ENCODE measurements at regions not wholly inside any gene's neighbourhood (a gene's known extent, or its start where the extent isn't known, plus 50 kb on each side); places are given as distances from the start of the nearest gene placed in this dataset.

DNA sequence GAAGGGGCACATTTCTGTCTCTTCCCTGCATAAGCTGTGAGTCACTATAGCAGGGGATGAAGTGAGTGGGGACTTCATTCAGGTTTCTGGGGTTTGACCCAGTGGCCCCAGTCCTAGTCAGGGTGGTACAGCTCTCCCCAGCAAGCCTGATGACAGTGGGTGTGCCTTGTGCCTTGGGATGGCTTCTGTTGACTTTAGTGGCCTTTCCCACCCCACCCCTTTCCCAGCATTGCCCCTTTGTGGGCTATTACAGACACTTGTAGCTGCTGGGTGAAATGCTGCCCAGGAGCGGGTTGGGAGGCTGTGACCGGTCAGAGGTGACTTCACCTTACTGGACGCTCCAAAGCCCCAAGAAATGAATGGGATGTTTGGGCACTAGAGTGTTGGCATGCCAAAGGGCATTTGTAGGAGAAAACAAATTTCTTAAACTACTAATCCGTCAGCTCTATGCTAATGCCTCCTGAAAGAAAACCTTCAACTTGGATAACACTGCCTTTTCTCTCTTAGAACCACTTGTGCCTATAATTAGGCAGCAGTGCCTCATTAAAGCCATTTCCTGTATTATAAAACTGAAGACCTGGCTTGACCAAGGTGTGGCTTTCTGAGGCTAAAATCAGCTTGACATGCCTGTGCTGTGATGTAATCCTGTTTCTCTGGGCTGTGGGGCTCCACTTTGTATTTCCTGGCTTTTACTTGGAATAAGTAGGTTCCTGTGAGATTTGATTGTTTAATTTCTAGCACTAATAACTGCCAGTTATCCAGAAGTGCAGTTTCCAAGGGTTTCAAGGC lies 119.0 kb upstream of the SLC25A48 start:
- no peak overlapping the region for H3K9ac ChIP-seq (ENCODE audit: low read depth in 1 of 2, low read length in 2 of 2)
- H3K9me3 ChIP-seq (ENCODE audit: control insufficient read depth in 4 of 4, low read length in 3 of 4), result no peaks in the 10 kb centered on the region
- H3K36me3 ChIP-seq (ENCODE audit: control insufficient read depth in 4 of 4, insufficient read depth in 3 of 4, low read depth in 1 of 4, low read length in 3 of 4), result no peaks in the 10 kb centered on the region
- DNase-seq (ENCODE audit: low spot score), result no peak
- H3K4me1 ChIP-seq (ENCODE audit: control insufficient read depth in 4 of 4, insufficient read depth in 4 of 4, low read length in 3 of 4), result no peaks in the 10 kb centered on the region
- no peak overlapping the region for H3K4me3 ChIP-seq (ENCODE audit: low read depth in 1 of 3, low read length in 3 of 3)
- TF ChIP-seq, protein P1, sequence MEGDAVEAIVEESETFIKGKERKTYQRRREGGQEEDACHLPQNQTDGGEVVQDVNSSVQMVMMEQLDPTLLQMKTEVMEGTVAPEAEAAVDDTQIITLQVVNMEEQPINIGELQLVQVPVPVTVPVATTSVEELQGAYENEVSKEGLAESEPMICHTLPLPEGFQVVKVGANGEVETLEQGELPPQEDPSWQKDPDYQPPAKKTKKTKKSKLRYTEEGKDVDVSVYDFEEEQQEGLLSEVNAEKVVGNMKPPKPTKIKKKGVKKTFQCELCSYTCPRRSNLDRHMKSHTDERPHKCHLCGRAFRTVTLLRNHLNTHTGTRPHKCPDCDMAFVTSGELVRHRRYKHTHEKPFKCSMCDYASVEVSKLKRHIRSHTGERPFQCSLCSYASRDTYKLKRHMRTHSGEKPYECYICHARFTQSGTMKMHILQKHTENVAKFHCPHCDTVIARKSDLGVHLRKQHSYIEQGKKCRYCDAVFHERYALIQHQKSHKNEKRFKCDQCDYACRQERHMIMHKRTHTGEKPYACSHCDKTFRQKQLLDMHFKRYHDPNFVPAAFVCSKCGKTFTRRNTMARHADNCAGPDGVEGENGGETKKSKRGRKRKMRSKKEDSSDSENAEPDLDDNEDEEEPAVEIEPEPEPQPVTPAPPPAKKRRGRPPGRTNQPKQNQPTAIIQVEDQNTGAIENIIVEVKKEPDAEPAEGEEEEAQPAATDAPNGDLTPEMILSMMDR (IDR thresholded peaks at IDR 0.05; ENCODE audit: low read depth, low read length, missing input control), result no peak
- TF ChIP-seq, protein P2, sequence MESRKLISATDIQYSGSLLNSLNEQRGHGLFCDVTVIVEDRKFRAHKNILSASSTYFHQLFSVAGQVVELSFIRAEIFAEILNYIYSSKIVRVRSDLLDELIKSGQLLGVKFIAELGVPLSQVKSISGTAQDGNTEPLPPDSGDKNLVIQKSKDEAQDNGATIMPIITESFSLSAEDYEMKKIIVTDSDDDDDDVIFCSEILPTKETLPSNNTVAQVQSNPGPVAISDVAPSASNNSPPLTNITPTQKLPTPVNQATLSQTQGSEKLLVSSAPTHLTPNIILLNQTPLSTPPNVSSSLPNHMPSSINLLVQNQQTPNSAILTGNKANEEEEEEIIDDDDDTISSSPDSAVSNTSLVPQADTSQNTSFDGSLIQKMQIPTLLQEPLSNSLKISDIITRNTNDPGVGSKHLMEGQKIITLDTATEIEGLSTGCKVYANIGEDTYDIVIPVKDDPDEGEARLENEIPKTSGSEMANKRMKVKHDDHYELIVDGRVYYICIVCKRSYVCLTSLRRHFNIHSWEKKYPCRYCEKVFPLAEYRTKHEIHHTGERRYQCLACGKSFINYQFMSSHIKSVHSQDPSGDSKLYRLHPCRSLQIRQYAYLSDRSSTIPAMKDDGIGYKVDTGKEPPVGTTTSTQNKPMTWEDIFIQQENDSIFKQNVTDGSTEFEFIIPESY (IDR thresholded peaks at IDR 0.05), result no peak
- TF ChIP-seq, protein P3, sequence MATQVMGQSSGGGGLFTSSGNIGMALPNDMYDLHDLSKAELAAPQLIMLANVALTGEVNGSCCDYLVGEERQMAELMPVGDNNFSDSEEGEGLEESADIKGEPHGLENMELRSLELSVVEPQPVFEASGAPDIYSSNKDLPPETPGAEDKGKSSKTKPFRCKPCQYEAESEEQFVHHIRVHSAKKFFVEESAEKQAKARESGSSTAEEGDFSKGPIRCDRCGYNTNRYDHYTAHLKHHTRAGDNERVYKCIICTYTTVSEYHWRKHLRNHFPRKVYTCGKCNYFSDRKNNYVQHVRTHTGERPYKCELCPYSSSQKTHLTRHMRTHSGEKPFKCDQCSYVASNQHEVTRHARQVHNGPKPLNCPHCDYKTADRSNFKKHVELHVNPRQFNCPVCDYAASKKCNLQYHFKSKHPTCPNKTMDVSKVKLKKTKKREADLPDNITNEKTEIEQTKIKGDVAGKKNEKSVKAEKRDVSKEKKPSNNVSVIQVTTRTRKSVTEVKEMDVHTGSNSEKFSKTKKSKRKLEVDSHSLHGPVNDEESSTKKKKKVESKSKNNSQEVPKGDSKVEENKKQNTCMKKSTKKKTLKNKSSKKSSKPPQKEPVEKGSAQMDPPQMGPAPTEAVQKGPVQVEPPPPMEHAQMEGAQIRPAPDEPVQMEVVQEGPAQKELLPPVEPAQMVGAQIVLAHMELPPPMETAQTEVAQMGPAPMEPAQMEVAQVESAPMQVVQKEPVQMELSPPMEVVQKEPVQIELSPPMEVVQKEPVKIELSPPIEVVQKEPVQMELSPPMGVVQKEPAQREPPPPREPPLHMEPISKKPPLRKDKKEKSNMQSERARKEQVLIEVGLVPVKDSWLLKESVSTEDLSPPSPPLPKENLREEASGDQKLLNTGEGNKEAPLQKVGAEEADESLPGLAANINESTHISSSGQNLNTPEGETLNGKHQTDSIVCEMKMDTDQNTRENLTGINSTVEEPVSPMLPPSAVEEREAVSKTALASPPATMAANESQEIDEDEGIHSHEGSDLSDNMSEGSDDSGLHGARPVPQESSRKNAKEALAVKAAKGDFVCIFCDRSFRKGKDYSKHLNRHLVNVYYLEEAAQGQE (IDR thresholded peaks at IDR 0.05), result no peak
- TF ChIP-seq NR2F2 (IDR thresholded peaks at IDR 0.05) (no peak), TAF1 (conservative IDR thresholded peaks at IDR 0.05) (no peak), RAD21 (IDR thresholded peaks at IDR 0.05) (no peak), HNF4G (IDR thresholded peaks at IDR 0.05) (no peak), GABPA (IDR thresholded peaks at IDR 0.05 in 1 of 2, conservative IDR thresholded peaks at IDR 0.05 in 1 of 2) (no peak), EGR1 (IDR thresholded peaks at IDR 0.05; ENCODE audit: low read depth in 2 of 2) (no peak), FOXA1 (IDR thresholded peaks at IDR 0.05) (no peak), RXRA (IDR thresholded peaks at IDR 0.05) (no peak), FOXA2 (IDR thresholded peaks at IDR 0.05) (no peak), YY1 (IDR thresholded peaks at IDR 0.05) (no peak)
- TF ChIP-seq, protein P4, sequence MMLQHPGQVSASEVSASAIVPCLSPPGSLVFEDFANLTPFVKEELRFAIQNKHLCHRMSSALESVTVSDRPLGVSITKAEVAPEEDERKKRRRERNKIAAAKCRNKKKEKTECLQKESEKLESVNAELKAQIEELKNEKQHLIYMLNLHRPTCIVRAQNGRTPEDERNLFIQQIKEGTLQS (IDR thresholded peaks at IDR 0.05), result no peak
- TF ChIP-seq, protein P5, sequence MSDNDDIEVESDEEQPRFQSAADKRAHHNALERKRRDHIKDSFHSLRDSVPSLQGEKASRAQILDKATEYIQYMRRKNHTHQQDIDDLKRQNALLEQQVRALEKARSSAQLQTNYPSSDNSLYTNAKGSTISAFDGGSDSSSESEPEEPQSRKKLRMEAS (IDR thresholded peaks at IDR 0.05), result no peak
- no peaks in the 10 kb centered on the region for H3K27me3 ChIP-seq (ENCODE audit: control insufficient read depth in 4 of 4, insufficient read depth in 4 of 4, low read length in 3 of 4)
- no peak overlapping the region for H3K27ac ChIP-seq (ENCODE audit: low read depth in 1 of 2, low read length in 2 of 2)
- WGBS, result 87% methylated on average over 4 of the region's 4 CpGs

All from liver (tissue), 8 donors.